Caco-2 (cell line): ENCODE measurements at regions not wholly inside any gene's neighbourhood (a gene's known extent, or its start where the extent isn't known, plus 50 kb on each side); places are given as distances from the start of the nearest gene placed in this dataset.

Experiments used
- BruUV-seq: library from RNA; stranded (reverse); fragments of 400-500 nt; replicated peaks from 2 replicates; lab custom pipeline; 2021; lab: Mats Ljungman, UMichigan
- CTCF ChIA-PET: fragments of 300-600 bp; sonication (Branson Sonifier 250); formaldehyde crosslinking; loops from one replicate; lab custom pipeline; 2022; ENCODE audit warnings: antibody characterized with exemption; lab: Charles Lee
- POLR2A ChIA-PET: fragments of 300-600 bp; sonication (Branson Sonifier 250); formaldehyde crosslinking; loops from one replicate; lab custom pipeline; 2022; ENCODE audit warnings: antibody characterized with exemption; lab: Charles Lee
- DNase-seq, 2 experiments: peaks; one replicate each; pipeline versions ENCODE4 v3.0.0 to v3.0.0-alpha.2; 2020 to 2022
- H3K27me3 ChIP-seq: replicated peaks from 2 replicates; pipeline ENCODE4 v1.6.0; 2011; ENCODE audit warnings: low read length; ENCODE audit not compliant: control insufficient read depth, insufficient read depth
- H3K36me3 ChIP-seq: 2 replicates; pipeline ENCODE4 v1.5.1; 2011; ENCODE audit warnings: low read length; ENCODE audit not compliant: control insufficient read depth, insufficient read depth
- H3K4me1 ChIP-seq: fragments of 250-450 bp; sonication (Bioruptor Pico); 2 replicates; pipeline ENCODE4 v1.5.1; 2020; ENCODE audit warnings: mild to moderate bottlenecking
- H3K4me3 ChIP-seq: 2 replicates; pipeline ENCODE4 v1.5.1; 2011; ENCODE audit warnings: low read depth, mild to moderate bottlenecking, control low read depth, low read length
- H3K9me3 ChIP-seq: fragments of 250-450 bp; sonication (Bioruptor Pico); 2 replicates; pipeline ENCODE4 v1.5.1; 2020; ENCODE audit warnings: mild to moderate bottlenecking, moderate library complexity
- H3K27ac Mint-ChIP-seq: one replicate; pipeline ENCODE4 v1.8.0; 2022; ENCODE audit warnings: mixed read lengths; ENCODE audit not compliant: unreplicated experiment
- H3K27me3 Mint-ChIP-seq: one replicate; pipeline ENCODE4 v1.8.0; 2022; ENCODE audit warnings: mixed read lengths; ENCODE audit not compliant: insufficient read depth, unreplicated experiment
- H3K36me3 Mint-ChIP-seq: one replicate; pipeline ENCODE4 v1.8.0; 2022; ENCODE audit warnings: mild to moderate bottlenecking, mixed read lengths; ENCODE audit not compliant: insufficient read depth, unreplicated experiment
- H3K4me1 Mint-ChIP-seq: one replicate; pipeline ENCODE4 v1.8.0; 2022; ENCODE audit warnings: low read depth, mixed read lengths; ENCODE audit not compliant: unreplicated experiment
- H3K4me3 Mint-ChIP-seq: one replicate; pipeline ENCODE4 v1.8.0; 2022; ENCODE audit warnings: mild to moderate bottlenecking, moderate library complexity, mixed read lengths; ENCODE audit not compliant: unreplicated experiment
- H3K9me3 Mint-ChIP-seq: one replicate; pipeline ENCODE4 v1.8.0; 2022; ENCODE audit warnings: mixed read lengths; ENCODE audit not compliant: unreplicated experiment
- intact Hi-C: fragments of 100-400 bp; cut with micrococcal nuclease; formaldehyde crosslinking; loops from one replicate; pipeline ENCODE4 v1.10.0; 2022; ENCODE audit not compliant: unreplicated experiment
- TF ChIP-seq, protein P1 (sequence below), 2 experiments: fragments of 200-600 bp in 1 of 2; IDR thresholded peaks; 1 replicate in 1 of 2; 2 replicates in 1 of 2; pipeline versions ENCODE4 v1.5.1 to v1.8.0; 2011 to 2022; ENCODE audit warnings: antibody characterized with exemption in 1 of 2, control low read depth in 1 of 2, inconsistent platforms in 1 of 2, low read depth in 1 of 2, low read length in 1 of 2, mild to moderate bottlenecking in 1 of 2, moderate library complexity in 1 of 2; ENCODE audit not compliant: insufficient read depth in 1 of 2, severe bottlenecking in 1 of 2, unreplicated experiment in 1 of 2

DNA sequence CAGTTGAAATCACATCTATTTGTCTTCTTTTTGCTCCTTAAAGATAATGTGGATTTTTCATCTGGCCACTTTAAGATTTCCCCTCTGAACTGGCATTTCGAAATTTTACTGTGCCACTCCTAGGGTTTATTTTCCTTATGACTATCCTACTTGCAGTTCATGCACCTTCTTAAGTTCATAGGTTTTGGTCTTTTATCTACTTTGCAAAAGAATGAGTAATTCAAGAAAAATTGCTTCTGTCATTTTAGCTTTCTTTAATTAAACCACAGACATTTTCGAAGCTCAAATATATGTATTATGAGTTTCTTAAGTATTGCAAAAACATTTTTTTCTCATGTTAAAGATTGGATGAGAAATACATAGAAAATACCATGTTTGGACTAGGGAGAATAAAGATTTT, 1244.8 kb upstream of the TMPRSS15 start:
- DNase-seq, result no peak

DNA sequence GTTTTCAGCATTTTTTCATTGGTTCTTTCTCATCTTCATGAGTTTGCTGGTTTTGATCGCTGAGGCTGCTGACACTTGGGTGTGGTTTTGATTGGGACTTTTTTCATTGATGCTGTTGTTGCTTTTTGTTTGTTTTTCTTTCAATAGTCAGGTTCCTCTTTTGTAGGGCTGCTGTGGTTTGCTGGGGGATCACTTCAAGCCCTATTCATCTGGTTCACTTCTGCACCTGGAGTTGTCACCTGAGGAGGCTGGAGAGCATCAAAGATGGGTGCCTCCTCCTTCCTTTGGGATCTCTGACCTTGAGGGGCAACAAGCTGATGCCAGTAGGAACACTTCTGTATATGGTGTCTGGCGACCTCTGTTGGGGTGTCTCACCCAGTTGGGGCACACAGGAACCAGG, 1279.9 kb upstream of the TMPRSS15 start:
- intact Hi-C loops, result no loop called here
- BruUV-seq, result no TSS peak
- H3K27me3 ChIP-seq, result no peaks in the 10 kb centered on the region
- POLR2A ChIA-PET, result no interaction called here
- CTCF ChIA-PET, result no interaction called here
- H3K4me1 ChIP-seq, result no peaks in the 10 kb centered on the region
- Mint-ChIP-seq H3K9me3 (peaks cover 11% of the 10 kb centered on the region), H3K4me3 (no peak overlapping the region), H3K4me1 (no peaks in the 10 kb centered on the region), H3K27me3 (no peaks in the 10 kb centered on the region), H3K27ac (no peak overlapping the region), H3K36me3 (no peaks in the 10 kb centered on the region)
- TF ChIP-seq, protein P1, sequence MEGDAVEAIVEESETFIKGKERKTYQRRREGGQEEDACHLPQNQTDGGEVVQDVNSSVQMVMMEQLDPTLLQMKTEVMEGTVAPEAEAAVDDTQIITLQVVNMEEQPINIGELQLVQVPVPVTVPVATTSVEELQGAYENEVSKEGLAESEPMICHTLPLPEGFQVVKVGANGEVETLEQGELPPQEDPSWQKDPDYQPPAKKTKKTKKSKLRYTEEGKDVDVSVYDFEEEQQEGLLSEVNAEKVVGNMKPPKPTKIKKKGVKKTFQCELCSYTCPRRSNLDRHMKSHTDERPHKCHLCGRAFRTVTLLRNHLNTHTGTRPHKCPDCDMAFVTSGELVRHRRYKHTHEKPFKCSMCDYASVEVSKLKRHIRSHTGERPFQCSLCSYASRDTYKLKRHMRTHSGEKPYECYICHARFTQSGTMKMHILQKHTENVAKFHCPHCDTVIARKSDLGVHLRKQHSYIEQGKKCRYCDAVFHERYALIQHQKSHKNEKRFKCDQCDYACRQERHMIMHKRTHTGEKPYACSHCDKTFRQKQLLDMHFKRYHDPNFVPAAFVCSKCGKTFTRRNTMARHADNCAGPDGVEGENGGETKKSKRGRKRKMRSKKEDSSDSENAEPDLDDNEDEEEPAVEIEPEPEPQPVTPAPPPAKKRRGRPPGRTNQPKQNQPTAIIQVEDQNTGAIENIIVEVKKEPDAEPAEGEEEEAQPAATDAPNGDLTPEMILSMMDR (IDR thresholded peaks at IDR 0.05; ENCODE audit: insufficient read depth in 1 of 2, low read depth in 1 of 2, low read length in 1 of 2, severe bottlenecking in 1 of 2, unreplicated experiment in 1 of 2), result no peak
- H3K36me3 ChIP-seq, result no peaks in the 10 kb centered on the region
- H3K9me3 ChIP-seq, result no peaks in the 10 kb centered on the region
- no peak overlapping the region for H3K4me3 ChIP-seq
- DNase-seq, result no peak

More for the DNA sequence above, 1244.8 kb upstream of the TMPRSS15 start:
- no TSS peak for BruUV-seq
- CTCF ChIA-PET, result no interaction called here
- Mint-ChIP-seq H3K27ac (no peak overlapping the region), H3K4me1 (no peaks in the 10 kb centered on the region), H3K4me3 (no peak overlapping the region), H3K27me3 (no peaks in the 10 kb centered on the region), H3K9me3 (no peaks in the 10 kb centered on the region), H3K36me3 (no peaks in the 10 kb centered on the region)
- H3K4me3 ChIP-seq, result no peak overlapping the region
- POLR2A ChIA-PET, result no interaction called here
- H3K4me1 ChIP-seq, result no peaks in the 10 kb centered on the region
- H3K36me3 ChIP-seq, result no peaks in the 10 kb centered on the region
- intact Hi-C loops, result no loop called here
- H3K27me3 ChIP-seq, result no peaks in the 10 kb centered on the region
- TF ChIP-seq, protein P1 (IDR thresholded peaks at IDR 0.05; ENCODE audit: insufficient read depth in 1 of 2, low read depth in 1 of 2, low read length in 1 of 2, severe bottlenecking in 1 of 2, unreplicated experiment in 1 of 2), result no peak
- H3K9me3 ChIP-seq, result no peaks in the 10 kb centered on the region

DNA sequence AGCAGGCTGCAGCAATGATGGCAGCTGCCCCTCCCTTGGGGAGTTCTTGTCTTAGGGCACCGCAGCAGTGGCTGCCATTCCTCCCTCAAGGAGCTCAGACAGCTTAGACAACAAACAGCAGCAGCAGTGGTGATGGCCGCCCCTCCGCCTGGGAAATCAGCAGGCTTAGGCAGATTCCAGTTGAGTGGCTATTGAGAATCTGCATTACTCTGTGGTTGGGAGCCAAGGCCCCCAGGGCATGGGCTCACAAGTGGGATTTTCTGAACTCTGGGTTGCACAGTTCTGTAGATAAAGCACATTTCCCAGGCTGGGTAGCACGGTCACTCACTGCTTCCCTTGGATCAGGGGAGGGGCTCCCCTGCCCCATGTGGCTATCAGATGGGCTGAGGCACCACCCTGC, 1280.7 kb upstream of the TMPRSS15 start:
- ChIA-PET CTCF (no interaction called here), POLR2A (no interaction called here)
- no peak overlapping the region for H3K4me3 Mint-ChIP-seq
- H3K27ac Mint-ChIP-seq, result no peak overlapping the region
- H3K9me3 Mint-ChIP-seq, result peaks cover 11% of the 10 kb centered on the region
- H3K36me3 ChIP-seq, result no peaks in the 10 kb centered on the region
- no peaks in the 10 kb centered on the region for H3K4me1 ChIP-seq
- TF ChIP-seq, protein P1 (IDR thresholded peaks at IDR 0.05; ENCODE audit: insufficient read depth in 1 of 2, low read depth in 1 of 2, low read length in 1 of 2, severe bottlenecking in 1 of 2, unreplicated experiment in 1 of 2), result no peak
- H3K27me3 Mint-ChIP-seq, result no peaks in the 10 kb centered on the region
- intact Hi-C loops, result no loop called here
- H3K4me1 Mint-ChIP-seq, result no peaks in the 10 kb centered on the region
- BruUV-seq, result no TSS peak
- no peak overlapping the region for H3K4me3 ChIP-seq
- no peaks in the 10 kb centered on the region for H3K9me3 ChIP-seq
- H3K36me3 Mint-ChIP-seq, result no peaks in the 10 kb centered on the region
- DNase-seq, result no peak
- H3K27me3 ChIP-seq, result no peaks in the 10 kb centered on the region
